GM18861 (cell line): ENCODE measurements at regions not wholly inside any gene's neighbourhood (a gene's known extent, or its start where the extent isn't known, plus 50 kb on each side); places are given as distances from the start of the nearest gene placed in this dataset.
"Not testable (repeated sequence)": the region's sequence is repeated elsewhere in the genome, so short reads cannot be mapped to it uniquely, and the experiment has no call there.

Experiments
- ATAC-seq: cut with Tn5 transposase; IDR thresholded peaks from one replicate; pipeline ENCODE4 v1.9.1; 2021; ENCODE audit not compliant: unreplicated experiment

- no peak for ATAC-seq
Observed at GRCh38 chr11:80733361-80733760, 1292.5 kb upstream of the TENM4 start.

GRCh38 chr11:80727315-80727714, 1286.5 kb upstream of the TENM4 start:
- ATAC-seq: peak; percentile 94

GRCh38 chr11:80726236-80726635, 1285.4 kb upstream of the TENM4 start:
- ATAC-seq: no peak

GRCh38 chr11:80724366-80724765, 1283.5 kb upstream of the TENM4 start:
- no peak for ATAC-seq

- no peak for ATAC-seq
Observed at GRCh38 chr11:80722629-80723028, 1281.8 kb upstream of the TENM4 start.

- no peak for ATAC-seq
Observed at GRCh38 chr11:80720295-80720694, 1279.5 kb upstream of the TENM4 start.

GRCh38 chr11:80719292-80719646, 1278.4 kb upstream of the TENM4 start:
- no peak for ATAC-seq

- ATAC-seq: no peak
Observed at GRCh38 chr11:80718611-80719291, 1277.9 kb upstream of the TENM4 start.

- ATAC-seq: no peak
Observed at GRCh38 chr11:80702264-80702663, 1261.4 kb upstream of the TENM4 start.

- no peak for ATAC-seq
Observed at GRCh38 chr11:80700386-80700785, 1259.6 kb upstream of the TENM4 start.

- ATAC-seq: not testable (repeated sequence)
Observed at GRCh38 chr11:80699406-80700177, 1258.8 kb upstream of the TENM4 start.

GRCh38 chr11:80698637-80699036, 1257.8 kb upstream of the TENM4 start:
- no peak for ATAC-seq

- ATAC-seq: no peak
Observed at GRCh38 chr11:80694385-80694784, 1253.6 kb upstream of the TENM4 start.

- ATAC-seq: no peak
Observed at GRCh38 chr11:80687941-80688340, 1247.1 kb upstream of the TENM4 start.

GRCh38 chr11:80686889-80687288, 1246.1 kb upstream of the TENM4 start:
- no peak for ATAC-seq

GRCh38 chr11:80673566-80673965, 1232.7 kb upstream of the TENM4 start:
- no peak for ATAC-seq

- no peak for ATAC-seq
Observed at GRCh38 chr11:80669620-80670019, 1228.8 kb upstream of the TENM4 start.

GRCh38 chr11:80668039-80668438, 1227.2 kb upstream of the TENM4 start:
- no peak for ATAC-seq

GRCh38 chr11:80655834-80656233, 1215.0 kb upstream of the TENM4 start:
- no peak for ATAC-seq

GRCh38 chr11:80650966-80651365, 1210.1 kb upstream of the TENM4 start:
- no peak for ATAC-seq

GRCh38 chr11:80649186-80649585, 1208.4 kb upstream of the TENM4 start:
- no peak for ATAC-seq

GRCh38 chr11:80638296-80638695, 1197.5 kb upstream of the TENM4 start:
- no peak for ATAC-seq

GRCh38 chr11:80637571-80637970, 1196.7 kb upstream of the TENM4 start:
- no peak for ATAC-seq
